CD4-positive, alpha-beta T cell treated with Interleukin-6 for 4 hours (primary cell): ENCODE measurements at regions not wholly inside any gene's neighbourhood (a gene's known extent, or its start where the extent isn't known, plus 50 kb on each side); places are given as distances from the start of the nearest gene placed in this dataset.
"Not testable (repeated sequence)": the region's sequence is repeated elsewhere in the genome, so short reads cannot be mapped to it uniquely, and the experiment has no call there.

ENCODE experiments used
- DNase-seq: peaks from one replicate; pipeline ENCODE4 v3.0.0-alpha.2; 2020; ENCODE audit warnings: mixed read lengths

DNA sequence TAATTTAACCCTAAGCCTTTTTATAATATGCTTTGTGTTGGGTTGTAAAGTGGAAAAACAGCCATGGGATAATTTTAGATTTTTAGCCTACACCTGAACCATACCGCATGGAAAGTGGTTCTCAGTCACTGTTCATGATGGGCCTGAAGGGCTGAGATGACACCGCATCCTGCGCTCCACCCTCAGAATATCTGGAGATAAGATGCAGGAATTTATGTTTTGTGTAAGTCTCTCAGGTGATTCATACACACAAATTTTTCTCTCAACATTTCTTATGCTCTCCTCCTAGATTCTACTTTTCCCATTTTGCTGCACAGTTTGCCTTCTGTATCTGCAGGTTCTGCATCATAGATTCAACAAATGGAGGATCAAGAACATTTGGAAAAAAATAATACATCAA is 191.3 kb upstream of the PHACTR1 start:
- no peak for DNase-seq

DNA sequence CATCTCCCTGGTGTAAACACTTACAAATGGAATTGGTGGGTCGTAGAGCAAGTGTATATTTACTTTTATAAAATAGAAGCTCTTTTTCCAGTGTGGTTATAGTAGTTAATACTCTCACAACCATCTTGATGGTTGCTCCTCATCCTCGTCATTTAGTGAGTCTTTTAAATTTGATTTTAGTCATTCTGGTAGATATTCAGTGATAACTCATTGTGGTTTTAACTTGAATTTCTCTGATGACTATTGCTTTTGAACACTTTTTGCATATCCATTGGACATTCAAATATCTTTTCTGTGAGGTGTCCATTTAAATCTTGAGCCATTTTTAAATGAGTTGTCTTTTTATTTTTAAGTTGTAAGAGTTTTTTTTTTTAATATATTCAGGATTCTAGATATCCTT is 189.2 kb upstream of the PHACTR1 start:
- DNase-seq, result no peak

DNA sequence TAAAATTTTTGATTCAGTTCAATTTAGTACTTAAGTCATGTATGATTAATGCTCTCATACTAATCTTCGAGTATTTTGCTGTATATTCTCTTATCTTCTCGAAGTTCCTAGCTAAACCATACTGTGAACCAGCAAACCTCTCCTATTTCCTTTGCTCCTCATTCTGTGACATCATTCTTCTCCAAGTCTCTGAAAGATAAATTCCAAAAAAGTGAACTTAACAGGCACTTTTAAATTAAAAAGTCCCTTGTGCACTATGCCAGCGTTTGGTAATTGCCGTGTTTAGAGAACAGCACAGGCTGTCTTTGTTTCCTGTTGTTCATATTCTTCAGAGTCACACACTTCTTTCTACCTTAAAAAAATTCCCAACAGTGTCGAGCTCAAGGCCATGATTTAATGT is 188.4 kb upstream of the PHACTR1 start:
- DNase-seq, result no peak

DNA sequence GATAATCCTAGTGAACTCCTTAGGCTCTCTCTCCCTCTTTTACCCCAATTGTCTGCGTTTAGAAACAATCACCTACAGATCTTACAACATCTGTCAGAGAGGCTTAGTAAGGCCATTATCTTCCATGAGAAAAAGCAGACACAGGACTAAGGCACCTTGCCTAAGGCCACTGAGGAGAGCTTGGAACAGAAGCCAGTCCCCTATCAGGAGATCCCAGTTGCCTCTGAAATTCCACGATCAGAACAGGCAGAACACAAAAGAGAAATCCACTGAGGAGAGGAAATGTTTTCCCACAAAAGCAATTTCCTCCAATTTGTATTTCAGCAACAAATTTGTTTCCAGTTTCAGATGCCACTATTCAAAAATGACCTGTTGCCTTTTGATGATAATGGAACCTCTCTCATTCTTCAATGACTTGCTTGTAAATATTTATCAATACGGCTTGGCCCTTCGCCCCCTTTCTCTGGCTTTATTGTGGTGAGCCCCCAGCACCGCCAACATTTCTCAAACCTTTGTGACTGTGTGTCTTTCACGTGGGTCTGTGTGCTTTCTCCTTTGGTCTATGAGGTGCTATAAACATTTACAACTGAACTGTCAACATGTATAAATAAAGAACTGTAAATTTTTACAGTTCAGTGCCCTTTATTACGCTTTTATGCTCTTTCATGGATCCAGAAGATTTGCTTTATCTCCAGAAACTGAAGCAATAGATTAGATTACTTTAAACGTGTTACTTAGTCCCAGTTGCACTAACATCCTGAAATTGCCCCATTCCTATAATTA is 187.8 kb upstream of the PHACTR1 start:
- DNase-seq, result no peak

DNA sequence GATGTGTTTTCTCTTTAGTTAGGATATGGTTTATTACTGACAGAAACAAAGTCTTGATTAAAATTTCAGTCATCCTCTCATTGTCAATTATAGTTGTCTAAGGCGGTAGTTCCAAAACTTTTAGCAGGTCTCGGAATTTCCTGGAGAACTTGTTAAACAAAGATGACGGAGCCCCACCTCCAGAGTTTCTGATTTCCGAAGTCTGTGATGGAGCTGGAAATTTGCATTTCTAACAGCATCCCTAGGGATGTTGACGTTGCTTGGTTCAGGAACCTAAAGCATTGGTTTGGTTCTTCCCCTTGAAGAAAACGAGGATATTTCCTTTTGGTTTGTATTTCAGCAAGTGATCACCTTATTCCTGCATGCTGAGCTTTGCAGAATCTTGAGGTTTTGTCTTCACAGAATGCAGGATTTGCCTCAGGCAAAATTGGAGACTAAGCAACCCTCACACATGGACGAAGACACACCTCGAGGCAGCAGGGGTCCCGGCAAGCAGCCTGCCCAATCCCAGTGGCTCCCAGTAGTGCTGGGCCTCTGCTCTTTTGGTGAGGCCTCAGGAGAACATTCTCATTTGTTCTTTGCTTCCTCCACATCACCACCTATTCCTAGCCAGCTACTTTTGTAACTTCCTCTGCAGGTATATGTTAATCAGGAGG is 187.1 kb upstream of the PHACTR1 start:
- DNase-seq, result no peak

DNA sequence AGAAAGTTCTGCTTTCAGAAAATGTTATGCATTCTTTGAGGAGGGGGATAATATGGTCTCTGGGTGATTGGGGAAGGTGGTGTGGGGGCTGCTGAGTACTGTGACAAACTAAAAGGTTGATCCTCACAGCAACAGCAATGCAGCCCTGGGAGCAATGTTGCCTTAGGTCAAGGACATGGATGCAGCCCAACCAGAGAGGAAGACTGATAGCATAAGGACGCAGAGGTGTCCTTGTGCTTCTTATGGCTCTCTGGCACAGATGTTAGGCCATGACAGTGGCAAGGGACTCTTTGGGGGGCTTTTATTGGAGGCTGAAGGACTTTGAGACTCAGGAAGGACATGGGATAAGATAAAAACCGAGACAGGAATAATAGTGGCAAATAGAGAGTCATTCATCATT is 186.2 kb upstream of the PHACTR1 start:
- no peak for DNase-seq

DNA sequence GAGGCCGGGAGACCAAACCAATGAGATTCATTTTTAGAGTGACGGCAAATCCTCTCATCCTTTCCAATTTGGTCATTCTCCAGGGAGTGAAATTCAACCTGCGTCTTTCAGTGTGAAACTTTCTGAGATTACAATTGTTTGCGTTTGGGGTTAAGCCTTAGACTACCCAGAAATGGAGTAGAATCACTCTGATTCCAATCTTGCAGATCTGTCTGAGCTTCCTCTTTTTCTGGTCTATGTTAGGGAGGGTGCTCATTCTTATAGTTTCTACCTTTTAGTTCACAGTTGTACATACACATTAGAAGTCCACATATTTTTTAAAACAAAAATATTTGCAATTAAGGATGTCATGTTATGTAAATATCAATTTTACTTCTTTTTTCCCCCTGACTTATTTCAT is 183.0 kb upstream of the PHACTR1 start:
- DNase-seq, result no peak

DNA sequence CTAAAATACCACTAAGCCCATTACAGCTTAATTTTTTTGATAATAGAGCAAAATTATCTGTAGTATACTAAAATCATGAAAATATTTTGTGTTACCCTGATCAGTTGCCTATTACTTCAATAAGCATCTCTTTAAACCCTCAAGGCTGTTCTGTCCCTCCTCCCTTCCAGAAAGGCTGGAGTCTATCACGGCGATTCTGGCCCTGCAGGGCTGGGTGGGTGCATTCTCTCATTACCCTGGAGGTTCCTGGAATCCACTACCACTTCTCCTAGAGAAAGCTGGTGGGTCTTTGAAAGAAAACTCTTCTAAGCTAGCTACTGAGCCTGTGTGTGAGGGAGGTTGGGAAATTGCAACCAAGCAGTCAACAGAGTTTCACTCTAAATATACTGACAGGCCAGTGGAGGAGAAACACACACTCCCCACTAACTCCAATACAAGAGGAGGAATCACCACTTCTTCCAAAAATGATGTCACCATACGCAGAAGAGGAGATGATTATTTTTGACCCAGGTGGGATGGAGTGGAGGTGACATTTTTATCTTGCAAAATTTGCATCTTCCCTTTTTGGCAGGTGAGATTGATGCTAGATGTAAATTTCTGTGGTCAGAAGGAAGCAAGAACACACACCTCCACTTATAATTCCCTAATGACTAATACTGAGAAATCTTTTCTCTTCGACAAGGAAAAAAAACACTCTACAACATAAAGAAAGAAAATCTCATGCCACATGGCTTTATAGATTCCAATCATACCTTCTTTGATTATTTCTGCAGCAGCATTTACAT is 182.3 kb upstream of the PHACTR1 start:
- DNase-seq, result no peak

DNA sequence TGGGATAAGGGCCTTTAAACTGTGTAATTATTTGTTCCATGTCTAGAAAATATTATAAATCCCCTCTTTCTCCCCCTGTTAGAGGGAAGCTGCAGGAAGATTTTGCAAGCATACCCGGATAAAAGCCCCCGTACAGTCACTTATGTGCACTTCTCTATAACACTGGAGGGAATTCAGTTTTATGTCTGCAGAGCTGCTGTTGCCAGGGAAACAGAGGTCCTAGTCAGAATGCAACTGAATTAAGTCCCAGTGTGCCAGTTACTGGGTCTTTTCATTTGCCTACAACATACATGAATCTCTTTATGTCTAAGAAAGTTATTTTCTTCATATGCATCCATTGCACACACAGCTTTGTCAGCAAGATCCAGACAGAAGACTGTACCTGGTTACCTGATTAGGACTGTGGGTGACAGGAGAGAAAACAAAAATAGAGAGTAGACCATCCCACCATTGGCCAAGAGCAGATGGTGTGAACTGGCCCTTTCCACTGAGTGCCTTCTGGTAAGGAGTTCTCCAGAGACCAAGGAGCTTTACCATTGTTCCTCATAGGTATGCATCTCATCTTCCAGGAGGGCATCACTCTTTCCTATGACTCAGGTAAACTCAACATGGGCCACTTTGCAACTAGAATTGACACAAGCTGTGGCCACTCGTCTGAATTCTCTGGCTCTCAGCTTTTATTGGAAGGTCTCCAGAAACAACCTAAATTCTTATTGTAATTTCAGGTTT is 180.8 kb upstream of the PHACTR1 start:
- no peak for DNase-seq

DNA sequence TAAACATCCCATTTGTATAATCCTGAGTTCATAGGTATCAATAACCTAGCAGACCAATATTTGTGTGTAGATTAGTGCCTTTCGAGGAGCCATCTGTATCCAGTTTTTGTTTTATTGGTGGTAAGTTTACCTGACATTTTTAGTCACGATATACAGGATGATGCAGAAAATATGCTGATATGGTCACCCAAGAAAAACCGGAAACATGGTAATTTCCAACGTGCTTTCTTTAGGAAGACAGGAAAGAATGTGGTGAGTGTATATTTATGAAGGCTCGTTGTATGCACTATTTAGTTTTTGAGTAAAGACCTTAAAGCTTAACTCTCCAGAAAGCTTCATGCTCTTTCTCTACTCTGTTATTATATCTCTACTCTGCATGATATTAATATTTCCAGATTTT is 180.2 kb upstream of the PHACTR1 start:
- DNase-seq, result no peak

DNA sequence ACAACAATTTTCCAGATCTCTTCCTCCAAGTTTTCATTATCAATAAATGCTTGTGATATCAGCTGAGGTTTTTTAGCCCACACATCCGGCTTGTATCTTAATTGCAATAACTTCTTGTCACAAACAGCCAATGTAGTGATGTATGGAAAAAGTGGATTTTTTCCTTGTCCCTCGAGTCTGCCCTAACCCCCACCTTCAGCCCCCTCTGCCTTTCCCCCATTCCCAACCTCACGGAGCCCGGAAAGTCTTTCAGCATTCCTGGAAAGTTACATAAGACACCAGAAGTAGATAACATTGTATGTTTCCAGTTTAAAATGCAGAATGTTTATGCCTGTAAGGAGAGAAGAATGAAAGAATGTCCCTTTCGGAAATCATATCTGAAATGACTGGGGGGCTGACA is 179.2 kb upstream of the PHACTR1 start:
- no peak for DNase-seq

DNA sequence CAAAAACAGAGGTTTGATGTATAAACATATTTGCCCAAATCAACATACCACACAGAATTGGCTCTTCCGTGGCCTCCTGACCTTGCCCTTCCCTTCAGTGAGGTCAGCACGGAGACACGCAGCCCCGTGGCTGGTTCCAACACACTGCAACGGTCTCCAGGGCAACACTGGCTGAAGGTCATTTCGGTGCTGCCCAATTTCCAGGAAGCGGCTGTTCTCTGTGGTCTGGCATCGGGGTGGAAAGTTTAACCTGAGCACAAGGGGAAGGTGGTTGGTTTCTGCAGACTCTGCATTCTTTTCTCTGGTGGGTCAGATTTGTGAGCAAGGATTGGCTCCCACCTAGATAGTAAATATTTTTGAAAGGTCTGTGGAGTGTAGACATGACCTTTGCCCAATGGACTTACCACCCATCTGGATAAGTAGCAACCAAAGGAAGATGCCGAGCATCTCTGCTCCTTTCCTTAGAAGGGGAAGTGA is 177.6 kb upstream of the PHACTR1 start:
- no peak for DNase-seq

DNA sequence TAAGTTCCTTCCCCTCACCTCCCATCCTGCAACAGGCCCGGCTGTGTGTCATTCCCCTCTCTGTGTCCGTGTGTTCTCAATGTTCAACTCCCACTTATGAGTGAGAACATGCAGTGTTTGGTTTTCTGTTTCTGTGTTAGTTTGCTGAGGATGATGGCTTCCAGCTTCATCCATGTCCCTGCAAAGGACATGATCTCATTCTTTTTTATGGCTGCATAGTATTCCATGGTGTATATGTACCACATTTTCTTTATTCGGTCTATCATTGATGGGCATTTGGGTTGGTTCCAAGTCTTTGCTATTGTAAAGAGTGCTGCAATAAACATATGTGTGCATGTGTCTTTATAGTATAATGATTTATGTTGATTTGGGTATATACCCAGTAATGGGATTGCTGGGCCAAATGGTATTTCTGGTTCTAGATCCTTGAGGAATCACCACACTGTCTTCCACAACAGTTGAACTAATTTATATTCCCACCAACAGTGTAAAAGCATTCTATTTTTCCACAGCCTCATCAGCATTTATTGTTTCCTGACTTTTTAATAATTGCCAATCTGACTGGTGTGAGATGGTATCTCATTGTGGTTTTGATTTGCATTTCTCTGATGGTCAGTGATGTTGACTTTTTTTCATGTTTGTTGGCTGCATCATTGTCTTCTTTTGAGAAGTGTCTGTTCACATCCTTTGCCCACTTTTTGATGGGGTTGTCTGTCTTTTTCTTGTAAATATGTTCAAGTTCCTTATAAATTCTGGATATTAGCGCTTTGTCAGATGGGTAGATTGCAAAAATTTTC is 174.1 kb upstream of the PHACTR1 start:
- not testable (repeated sequence) for DNase-seq

DNA sequence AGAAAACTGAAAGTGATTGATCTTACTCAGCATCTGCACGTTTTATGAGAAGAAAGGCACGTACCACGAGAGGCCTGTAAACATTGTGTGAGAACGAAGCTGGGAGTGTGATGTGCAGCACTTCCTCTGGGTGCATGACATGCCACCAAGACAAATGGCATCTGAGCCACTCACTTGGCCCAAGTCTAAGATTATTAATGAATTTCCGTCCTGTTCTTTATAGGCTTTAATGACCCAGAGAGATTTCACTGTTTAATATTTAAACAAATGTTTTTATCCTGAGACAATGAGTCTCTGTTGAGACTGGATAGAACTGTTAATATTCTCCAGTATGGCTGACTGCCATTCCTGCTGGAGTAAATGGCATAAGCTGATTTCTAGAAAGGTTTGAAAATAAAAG is 172.6 kb upstream of the PHACTR1 start:
- DNase-seq, result no peak

DNA sequence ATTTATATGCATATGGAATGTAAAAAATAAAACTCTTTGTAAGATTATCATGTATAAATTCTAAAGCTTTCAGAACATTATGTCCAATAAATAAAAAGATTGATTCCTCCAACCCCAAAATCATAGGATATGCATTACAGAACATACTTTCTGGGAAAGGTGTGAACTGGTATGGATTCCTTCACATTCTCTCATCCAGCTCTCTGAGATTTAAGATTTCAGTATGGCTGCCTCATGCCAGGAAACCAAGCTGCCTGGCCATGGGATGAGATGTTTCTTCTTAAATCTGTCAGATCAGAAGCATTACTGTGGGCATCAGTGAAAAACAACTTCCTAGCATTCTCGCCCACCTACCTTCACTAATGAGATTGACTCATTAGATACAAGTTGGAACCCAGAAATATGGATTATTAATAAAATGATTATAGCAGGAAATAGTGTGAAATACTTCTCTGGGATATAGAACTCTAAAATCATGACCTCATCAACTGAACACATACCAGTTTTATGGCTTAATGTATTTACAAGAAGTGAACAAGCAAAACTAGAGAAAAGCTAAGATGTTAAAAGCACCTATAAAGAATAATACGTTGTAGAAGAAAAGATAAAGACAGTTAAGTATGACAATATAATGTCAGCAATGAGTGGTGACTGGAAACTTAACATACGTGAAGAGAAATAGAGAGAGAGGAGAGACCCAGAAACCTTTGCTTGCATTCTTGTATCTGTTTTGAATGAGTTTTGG is 171.6 kb upstream of the PHACTR1 start:
- no peak for DNase-seq

DNA sequence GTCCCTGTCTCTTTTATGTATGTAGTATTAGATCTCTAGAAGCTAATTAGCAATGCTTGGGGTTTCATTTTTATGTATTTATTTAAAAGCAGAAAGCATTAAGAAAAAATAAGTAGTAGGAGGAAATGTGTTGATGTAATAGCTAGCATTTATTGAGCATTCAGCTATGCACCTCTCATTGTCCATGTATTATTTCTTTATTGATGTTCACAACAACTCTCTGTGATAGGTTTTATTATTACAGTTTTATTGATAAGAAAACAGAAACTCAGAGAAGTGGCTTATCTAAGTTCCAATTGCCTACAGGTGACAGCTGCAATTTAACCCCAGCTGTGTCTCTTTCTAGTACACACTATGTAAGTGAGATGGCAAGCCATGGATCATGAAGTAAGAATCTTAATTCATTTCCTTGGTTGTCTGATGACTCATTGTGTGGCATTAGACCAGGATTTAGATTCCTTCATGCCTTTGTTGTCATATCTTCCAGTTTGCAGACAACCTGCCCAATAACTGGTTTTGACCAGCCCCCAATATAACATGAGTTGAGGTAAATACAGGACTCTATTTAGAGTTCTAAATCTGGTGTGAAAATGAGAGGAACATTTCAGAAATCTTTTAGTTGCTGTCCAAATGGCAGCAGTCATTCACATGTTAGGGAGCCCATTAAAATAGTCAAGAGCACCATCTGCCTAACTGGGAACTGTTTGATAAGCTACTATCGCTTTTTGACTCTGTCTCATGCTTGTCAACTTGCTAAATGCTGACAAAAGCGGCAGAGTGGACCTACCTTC is 170.8 kb upstream of the PHACTR1 start:
- no peak for DNase-seq

DNA sequence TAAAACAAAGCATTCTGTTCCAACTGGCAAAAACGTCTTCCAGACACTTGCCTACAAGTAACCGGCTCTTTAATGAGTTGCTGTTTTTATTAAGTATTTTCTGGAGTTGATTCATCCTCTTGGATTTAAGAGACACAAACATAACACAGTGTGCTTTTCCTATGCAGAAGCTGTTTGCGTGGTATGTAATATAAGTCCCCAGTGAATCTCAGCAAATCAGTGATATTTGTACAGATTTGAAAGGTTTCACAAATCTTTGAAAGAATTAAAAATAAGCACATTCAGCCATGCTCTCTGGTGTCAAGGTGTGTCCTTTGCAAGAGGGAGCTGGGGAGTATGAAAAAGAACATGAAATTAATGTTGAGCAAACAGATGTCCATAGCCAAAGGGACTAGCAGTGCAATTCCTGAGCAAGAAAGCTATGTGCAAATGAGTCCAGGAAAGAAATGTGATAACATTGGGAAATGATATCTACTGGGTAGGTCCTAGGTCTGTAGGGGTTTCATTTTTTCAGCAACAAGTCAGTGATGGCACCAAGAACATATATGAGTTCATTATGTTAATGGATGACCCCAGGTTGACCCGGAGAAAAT is 170.1 kb upstream of the PHACTR1 start:
- no peak for DNase-seq

DNA sequence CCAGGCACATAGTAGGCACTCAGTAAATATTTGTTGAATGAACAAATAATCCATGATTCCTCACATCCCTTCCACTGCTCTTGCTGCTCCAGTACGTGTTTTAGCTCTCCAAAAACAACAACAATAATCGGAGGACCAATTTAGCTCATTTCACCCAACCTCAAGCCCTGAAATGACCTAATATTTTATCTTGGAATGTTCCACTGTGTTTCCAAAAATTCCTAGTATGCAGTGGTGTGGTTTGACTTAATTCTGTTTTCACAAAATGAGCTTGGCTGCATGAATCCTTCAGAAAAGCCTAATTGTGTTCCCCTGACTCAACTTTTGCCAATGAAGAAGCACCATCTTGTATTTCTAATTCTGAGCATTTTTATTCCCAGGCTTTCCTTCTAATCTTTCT is 168.0 kb upstream of the PHACTR1 start:
- no peak for DNase-seq

DNA sequence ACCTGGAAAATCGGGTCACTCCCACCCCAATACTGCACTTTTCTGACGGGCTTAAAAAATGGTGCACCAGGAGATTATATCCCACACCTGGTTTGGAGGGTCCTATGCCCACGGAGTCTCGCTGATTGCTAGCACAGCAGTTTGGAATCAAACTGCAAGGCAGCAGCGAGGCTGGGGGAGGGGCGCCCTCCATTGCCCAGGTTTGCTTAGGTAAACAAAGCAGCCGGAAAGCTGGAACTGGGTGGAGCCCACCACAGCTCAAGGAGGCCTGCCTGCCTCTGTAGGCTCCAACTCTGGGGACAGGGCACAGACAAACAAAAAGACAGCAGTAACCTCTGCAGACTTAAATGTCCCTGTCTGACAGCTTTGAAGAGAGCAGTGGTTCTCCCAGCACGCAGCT is 167.1 kb upstream of the PHACTR1 start:
- DNase-seq, result not testable (repeated sequence)

DNA sequence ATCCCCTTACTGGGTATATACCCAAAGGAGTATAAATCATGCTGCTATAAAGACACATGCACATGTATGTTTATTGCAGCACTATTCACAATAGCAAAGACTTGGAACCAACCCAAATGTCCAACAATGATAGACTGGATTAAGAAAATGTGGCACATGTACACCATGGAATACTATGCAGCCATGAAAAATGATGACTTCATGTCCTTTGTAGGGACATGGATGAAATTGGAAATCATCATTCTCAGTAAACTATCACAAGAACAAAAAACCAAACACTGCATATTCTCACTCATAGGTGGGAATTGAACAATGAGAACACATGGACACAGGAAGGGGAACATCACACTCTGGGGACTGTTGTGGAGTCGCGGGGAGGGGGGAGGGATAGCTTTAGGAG is 161.7 kb upstream of the PHACTR1 start:
- DNase-seq, result not testable (repeated sequence)
